Stomach (tissue), 8 donors: ENCODE measurements at regions not wholly inside any gene's neighbourhood (a gene's known extent, or its start where the extent isn't known, plus 50 kb on each side); places are given as distances from the start of the nearest gene placed in this dataset.
A peak's percentile ranks its signal among the peaks of the same experiment; 100 is the strongest.

Experiments used
- DNase-seq, 2 donors: peaks; one replicate each; pipeline versions ENCODE4 v3.0.0 to v3.0.0-alpha.2; 2013 to 2019
- H3K27ac ChIP-seq, 5 donors: fragments of 200-600 bp in 4 of 5; sonication (generic) in 4 of 5; one replicate each; pipeline ENCODE4 v1.5.1; 2013 to 2019; ENCODE audit warnings: mild to moderate bottlenecking in 1 of 5, moderate library complexity in 1 of 5
- H3K27me3 ChIP-seq, 3 donors: fragments of 200-600 bp; sonication (generic); one replicate each; pipeline ENCODE4 v1.5.1; 2017 to 2019; ENCODE audit warnings: mixed run types in 1 of 3
- H3K36me3 ChIP-seq, 4 donors: fragments of 200-600 bp; sonication (generic); 1 replicate in 3 of 4; 2 replicates in 1 of 4; pipeline ENCODE4 v1.5.1; 2016 to 2019
- H3K4me1 ChIP-seq, 4 donors: fragments of 200-600 bp; sonication (generic); one replicate each; pipeline ENCODE4 v1.5.1; 2016 to 2019
- H3K4me3 ChIP-seq, 4 donors: fragments of 200-600 bp; sonication (generic) in 3 of 4; one replicate each; pipeline ENCODE4 v1.5.1; 2016 to 2019; ENCODE audit warnings: mild to moderate bottlenecking in 1 of 4
- H3K9me3 ChIP-seq, 4 donors: fragments of 200-600 bp; sonication (generic); one replicate each; pipeline ENCODE4 v1.5.1; 2016 to 2019
- EP300 ChIP-seq: sonication (generic); formaldehyde crosslinking; IDR thresholded peaks from one replicate; pipeline ENCODE4 v1.6.1; 2017; ENCODE audit warnings: antibody characterized with exemption
- POLR2A ChIP-seq, 4 donors: fragments of 450-650 bp; IDR thresholded peaks; one replicate each; pipeline ENCODE4 v1.6.1; 2016; ENCODE audit warnings: antibody characterized with exemption in 4 of 4, control low read depth in 2 of 4, mild to moderate bottlenecking in 1 of 4, moderate library complexity in 1 of 4
- POLR2AphosphoS5 ChIP-seq, 3 donors: sonication (generic); formaldehyde crosslinking; IDR thresholded peaks; one replicate each; pipeline ENCODE4 v1.6.1; 2016; ENCODE audit warnings: antibody characterized with exemption in 3 of 3
- WGBS, 5 donors: extraction: QIAGEN DNeasy Blood & Tissue Kit in 3 of 5; methylation state at CpG; one replicate each; pipeline versions ENCODE4 v1.1.5 to v1.1.7; 2013 to 2018; 5-methylcytosine and 5-hydroxymethylcytosine counted together
- intact Hi-C: fragments of 100-400 bp; cut with DNase I; formaldehyde crosslinking; loops from one replicate; pipeline ENCODE4 v1.15.1; 2023; ENCODE audit warnings: low total_unique reads
- small RNA-seq, 4 donors: library from RNA; depleted of rRNA; stranded (forward); fragments of <200 nt; gene quantifications; one replicate each; pipeline ENCODE3, GENCODE V24; 2016
- TF ChIP-seq, protein P1 (sequence below), 7 experiments: fragments of 450-650 bp in 4 of 7; fragments of 200-600 bp in 3 of 7; sonication (generic) in 3 of 7; IDR thresholded peaks; one replicate each; pipeline ENCODE4 v1.5.1; 2016 to 2019; ENCODE audit warnings: antibody characterized with exemption in 7 of 7, control low read depth in 2 of 7, mild to moderate bottlenecking in 1 of 7
- donor health status: healthy with polysubstance abuse.
- donor health status: Bipolar disorder and iron deficiency.
- donor health status: healthy.

DNA sequence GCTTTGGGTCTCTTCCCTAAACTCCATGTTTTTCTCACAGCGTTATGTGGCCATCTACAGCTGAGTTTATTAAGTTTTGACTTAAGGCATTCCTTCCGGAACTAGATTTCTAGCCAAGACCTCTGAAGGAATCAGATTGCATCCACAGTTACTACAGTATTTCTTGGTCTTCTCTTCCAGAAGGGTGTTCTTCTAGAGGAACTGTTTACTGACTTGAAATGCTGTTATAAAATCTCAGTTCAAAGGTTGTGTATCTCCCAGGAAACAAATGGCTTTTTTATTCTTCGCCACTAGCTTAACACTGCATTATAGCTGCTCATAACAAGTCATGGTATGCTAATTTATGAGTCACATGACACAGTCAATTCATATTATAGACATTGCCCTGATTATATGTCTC is 55.3 kb upstream of the RAD23B start:
- Histone ChIP-seq H3K9me3 (no peaks in the 10 kb centered on the region), H3K27me3 (no peaks in the 10 kb centered on the region), H3K36me3 (no peaks in the 10 kb centered on the region), H3K4me3 (no peak overlapping the region), H3K4me1 (peaks cover 0 to 13% (median 0%) of the 10 kb centered on the region in 4 donors), H3K27ac (no peak overlapping the region)
- TF ChIP-seq, protein P1, sequence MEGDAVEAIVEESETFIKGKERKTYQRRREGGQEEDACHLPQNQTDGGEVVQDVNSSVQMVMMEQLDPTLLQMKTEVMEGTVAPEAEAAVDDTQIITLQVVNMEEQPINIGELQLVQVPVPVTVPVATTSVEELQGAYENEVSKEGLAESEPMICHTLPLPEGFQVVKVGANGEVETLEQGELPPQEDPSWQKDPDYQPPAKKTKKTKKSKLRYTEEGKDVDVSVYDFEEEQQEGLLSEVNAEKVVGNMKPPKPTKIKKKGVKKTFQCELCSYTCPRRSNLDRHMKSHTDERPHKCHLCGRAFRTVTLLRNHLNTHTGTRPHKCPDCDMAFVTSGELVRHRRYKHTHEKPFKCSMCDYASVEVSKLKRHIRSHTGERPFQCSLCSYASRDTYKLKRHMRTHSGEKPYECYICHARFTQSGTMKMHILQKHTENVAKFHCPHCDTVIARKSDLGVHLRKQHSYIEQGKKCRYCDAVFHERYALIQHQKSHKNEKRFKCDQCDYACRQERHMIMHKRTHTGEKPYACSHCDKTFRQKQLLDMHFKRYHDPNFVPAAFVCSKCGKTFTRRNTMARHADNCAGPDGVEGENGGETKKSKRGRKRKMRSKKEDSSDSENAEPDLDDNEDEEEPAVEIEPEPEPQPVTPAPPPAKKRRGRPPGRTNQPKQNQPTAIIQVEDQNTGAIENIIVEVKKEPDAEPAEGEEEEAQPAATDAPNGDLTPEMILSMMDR (IDR thresholded peaks at IDR 0.05) = no peak
- no peak for TF ChIP-seq EP300
- no peak for TF ChIP-seq POLR2A (IDR thresholded peaks at IDR 0.05)
- no peak for TF ChIP-seq POLR2AphosphoS5 (IDR thresholded peaks at IDR 0.05)
- WGBS, 5 donors = 47 to 63% (median 57%) methylated on average over 3 of the region's 3 CpGs
- DNase-seq = peak in 1 of 2 donors; percentile 56
- intact Hi-C loops = no loop called here

DNA sequence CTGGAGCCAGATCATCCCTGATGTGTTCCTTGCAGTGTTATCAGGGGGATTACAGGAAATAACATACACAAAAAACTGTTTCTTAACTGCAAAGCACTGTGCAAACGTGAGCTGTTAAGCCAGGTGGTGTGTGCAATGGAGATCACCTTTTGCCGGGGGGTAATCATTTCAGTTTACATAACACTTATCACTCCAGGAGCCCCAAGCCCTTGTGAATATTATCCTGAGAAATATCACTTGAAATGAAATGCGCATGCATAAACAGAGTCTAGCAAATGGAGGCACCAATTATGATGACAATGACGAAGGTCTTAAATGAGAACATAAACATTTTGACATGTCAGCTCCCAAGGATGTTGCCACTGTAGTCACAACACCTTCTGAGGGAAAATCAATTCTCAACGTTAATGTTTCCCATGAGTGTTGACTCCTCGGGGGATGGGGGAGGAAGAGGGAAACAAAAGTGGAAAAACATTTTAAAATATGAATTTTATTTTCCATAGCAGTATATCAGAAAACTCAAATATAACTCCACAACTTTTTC is 54.5 kb upstream of the RAD23B start:
- TF ChIP-seq POLR2A (IDR thresholded peaks at IDR 0.05) = no peak
- TF ChIP-seq, protein P1 (IDR thresholded peaks at IDR 0.05) = no peak
- no peak for TF ChIP-seq POLR2AphosphoS5 (IDR thresholded peaks at IDR 0.05)
- TF ChIP-seq EP300 = no peak
- Histone ChIP-seq H3K36me3 (no peaks in the 10 kb centered on the region), H3K4me3 (no peak overlapping the region), H3K4me1 (peaks cover 0 to 13% (median 0%) of the 10 kb centered on the region in 4 donors), H3K9me3 (no peaks in the 10 kb centered on the region), H3K27me3 (no peaks in the 10 kb centered on the region), H3K27ac (no peak overlapping the region)
- intact Hi-C loops = no loop called here
- DNase-seq = peak in 1 of 2 donors; percentile 6
- WGBS, 5 donors = 28 to 39% (median 33%) methylated on average over 6 of the region's 6 CpGs

- Histone ChIP-seq H3K27ac (no peak overlapping the region), H3K4me3 (no peak overlapping the region), H3K27me3 (no peaks in the 10 kb centered on the region), H3K36me3 (no peaks in the 10 kb centered on the region), H3K9me3 (no peaks in the 10 kb centered on the region), H3K4me1 (peaks cover 0 to 13% (median 0%) of the 10 kb centered on the region in 4 donors)
- 54 to 73% (median 69%) methylated on average over 4 of the region's 4 CpGs for WGBS, 5 donors
- no peak for TF ChIP-seq POLR2A (IDR thresholded peaks at IDR 0.05)
- TF ChIP-seq, protein P1 (IDR thresholded peaks at IDR 0.05) = no peak
- intact Hi-C loops = no loop called here
- peak in 1 of 2 donors; percentile 12 for DNase-seq
Observed at GRCh38 chr9:107229241-107229741, 53.8 kb upstream of the RAD23B start.

Small RNAs in the stretch of these regions (small RNA-seq; reads per million reads assigned to genes)
- gene AL807761.1 = 0 reads per million in 4 donors
